ENCODE measurements at regions not wholly inside any gene's neighbourhood (a gene's known extent, or its start where the extent isn't known, plus 50 kb on each side); places are given as distances from the start of the nearest gene placed in this dataset.

DNA sequence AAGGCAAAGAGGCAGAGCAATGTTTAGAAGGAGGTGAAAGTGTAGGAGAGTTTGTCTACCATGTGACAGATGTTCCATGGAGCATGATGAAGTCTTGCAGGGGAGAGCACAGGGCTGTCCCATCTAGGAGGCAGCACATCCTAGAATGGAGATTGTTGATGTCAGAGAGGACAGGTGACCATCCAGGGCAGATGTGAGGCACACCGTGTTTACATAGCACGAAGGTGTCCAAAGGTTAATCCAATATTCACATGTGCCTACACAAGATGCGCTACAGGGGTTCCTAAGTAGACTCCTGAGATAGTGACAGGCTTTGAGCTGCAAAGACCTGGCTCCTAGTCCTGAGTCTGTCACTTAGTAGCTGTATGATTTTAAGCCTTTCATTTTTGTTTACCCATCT is 219.3 kb upstream of the SLCO3A1 start (continued):
- no peak for TF ChIP-seq FOXK2 (IDR thresholded peaks at IDR 0.05)
- no peak for TF ChIP-seq POLR2A (IDR thresholded peaks at IDR 0.05; ENCODE audit: low read depth, low read length)
- no peak for TF ChIP-seq DPF2 (IDR thresholded peaks at IDR 0.05)
- TF ChIP-seq, protein P1, sequence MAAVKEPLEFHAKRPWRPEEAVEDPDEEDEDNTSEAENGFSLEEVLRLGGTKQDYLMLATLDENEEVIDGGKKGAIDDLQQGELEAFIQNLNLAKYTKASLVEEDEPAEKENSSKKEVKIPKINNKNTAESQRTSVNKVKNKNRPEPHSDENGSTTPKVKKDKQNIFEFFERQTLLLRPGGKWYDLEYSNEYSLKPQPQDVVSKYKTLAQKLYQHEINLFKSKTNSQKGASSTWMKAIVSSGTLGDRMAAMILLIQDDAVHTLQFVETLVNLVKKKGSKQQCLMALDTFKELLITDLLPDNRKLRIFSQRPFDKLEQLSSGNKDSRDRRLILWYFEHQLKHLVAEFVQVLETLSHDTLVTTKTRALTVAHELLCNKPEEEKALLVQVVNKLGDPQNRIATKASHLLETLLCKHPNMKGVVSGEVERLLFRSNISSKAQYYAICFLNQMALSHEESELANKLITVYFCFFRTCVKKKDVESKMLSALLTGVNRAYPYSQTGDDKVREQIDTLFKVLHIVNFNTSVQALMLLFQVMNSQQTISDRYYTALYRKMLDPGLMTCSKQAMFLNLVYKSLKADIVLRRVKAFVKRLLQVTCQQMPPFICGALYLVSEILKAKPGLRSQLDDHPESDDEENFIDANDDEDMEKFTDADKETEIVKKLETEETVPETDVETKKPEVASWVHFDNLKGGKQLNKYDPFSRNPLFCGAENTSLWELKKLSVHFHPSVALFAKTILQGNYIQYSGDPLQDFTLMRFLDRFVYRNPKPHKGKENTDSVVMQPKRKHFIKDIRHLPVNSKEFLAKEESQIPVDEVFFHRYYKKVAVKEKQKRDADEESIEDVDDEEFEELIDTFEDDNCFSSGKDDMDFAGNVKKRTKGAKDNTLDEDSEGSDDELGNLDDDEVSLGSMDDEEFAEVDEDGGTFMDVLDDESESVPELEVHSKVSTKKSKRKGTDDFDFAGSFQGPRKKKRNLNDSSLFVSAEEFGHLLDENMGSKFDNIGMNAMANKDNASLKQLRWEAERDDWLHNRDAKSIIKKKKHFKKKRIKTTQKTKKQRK (IDR thresholded peaks at IDR 0.05; ENCODE audit: low read depth, low read length), result no peak
- no peak for TF ChIP-seq ZNF274 (IDR thresholded peaks at IDR 0.05; ENCODE audit: insufficient read depth, insufficient read length)
- TF ChIP-seq TBL1XR1 (IDR thresholded peaks at IDR 0.05; ENCODE audit: low read depth, low read length), result no peak
- TF ChIP-seq ZNF217 (IDR thresholded peaks at IDR 0.05), result no peak

DNA sequence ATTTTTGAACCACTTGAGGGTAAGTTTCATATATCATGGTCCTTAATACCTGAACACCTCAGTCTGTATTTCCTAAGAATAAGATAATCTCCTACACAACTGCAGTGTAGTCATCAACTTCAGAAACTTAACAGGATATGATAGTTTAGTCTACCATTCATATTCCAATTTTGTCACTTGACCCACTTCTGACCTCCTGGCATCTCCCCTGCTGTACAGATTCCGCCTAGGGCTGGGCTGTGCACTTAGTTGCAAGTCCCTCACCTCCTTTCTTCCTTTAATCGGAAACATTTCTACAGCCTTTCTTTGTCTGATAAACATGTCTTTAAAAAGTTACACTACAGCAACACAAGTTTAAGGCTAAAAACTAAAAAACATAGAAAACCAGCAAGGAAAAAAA is 218.4 kb upstream of the SLCO3A1 start:
- TF ChIP-seq, protein P2, sequence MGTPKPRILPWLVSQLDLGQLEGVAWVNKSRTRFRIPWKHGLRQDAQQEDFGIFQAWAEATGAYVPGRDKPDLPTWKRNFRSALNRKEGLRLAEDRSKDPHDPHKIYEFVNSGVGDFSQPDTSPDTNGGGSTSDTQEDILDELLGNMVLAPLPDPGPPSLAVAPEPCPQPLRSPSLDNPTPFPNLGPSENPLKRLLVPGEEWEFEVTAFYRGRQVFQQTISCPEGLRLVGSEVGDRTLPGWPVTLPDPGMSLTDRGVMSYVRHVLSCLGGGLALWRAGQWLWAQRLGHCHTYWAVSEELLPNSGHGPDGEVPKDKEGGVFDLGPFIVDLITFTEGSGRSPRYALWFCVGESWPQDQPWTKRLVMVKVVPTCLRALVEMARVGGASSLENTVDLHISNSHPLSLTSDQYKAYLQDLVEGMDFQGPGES (IDR thresholded peaks at IDR 0.05), result no peak
- TF ChIP-seq ATF7 (IDR thresholded peaks at IDR 0.05; ENCODE audit: low read depth), result no peak
- TF ChIP-seq NFXL1 (IDR thresholded peaks at IDR 0.05; ENCODE audit: borderline replicate concordance), result no peak
- TF ChIP-seq ZNF384 (IDR thresholded peaks at IDR 0.05; ENCODE audit: borderline replicate concordance, low read depth, low read length), result no peak
- no peak for TF ChIP-seq ASH2L (IDR thresholded peaks at IDR 0.05; ENCODE audit: borderline replicate concordance, low read depth)
- TF ChIP-seq SMC3 (IDR thresholded peaks at IDR 0.05; ENCODE audit: borderline replicate concordance, low read length), result no peak
- TF ChIP-seq JUNB (IDR thresholded peaks at IDR 0.05), result no peak

More for the DNA sequence above, 218.4 kb upstream of the SLCO3A1 start:
- ATAC-seq, result no peak
- Histone ChIP-seq H3K9me3 (replicated peaks; ENCODE audit: control insufficient read depth, insufficient read depth, low read length) (no peaks in the 10 kb centered on the region), H3K27me3 (replicated peaks in 1 of 2; ENCODE audit: control insufficient read depth in 2 of 2, insufficient read depth in 2 of 2, low read length in 1 of 2) (no peaks in the 10 kb centered on the region), H3K27ac (ENCODE audit: control insufficient read depth, insufficient read depth) (no peak overlapping the region), H3K9ac (ENCODE audit: control insufficient read depth, insufficient read depth, low read length) (no peak overlapping the region), H3K36me3 (ENCODE audit: control insufficient read depth in 2 of 2, insufficient read depth in 2 of 2, low read length in 1 of 2) (no peaks in the 10 kb centered on the region), H3K4me1 (ENCODE audit: control insufficient read depth, insufficient read depth, low read length) (no peaks in the 10 kb centered on the region), H3K79me2 (ENCODE audit: control insufficient read depth, insufficient read depth, low read length) (no peaks in the 10 kb centered on the region), H3K4me2 (ENCODE audit: control insufficient read depth, insufficient read depth) (no peak overlapping the region), H4K20me1 (ENCODE audit: control insufficient read depth, insufficient read depth) (no peaks in the 10 kb centered on the region), H3K4me3 (no peak overlapping the region), H2AFZ (ENCODE audit: control insufficient read depth, low read depth, low read length) (no peak overlapping the region)
- FAIRE-seq, result no peak
- ChIA-PET POLR2A (no interaction called here), SMC1A (ENCODE audit: uncharacterized antibody, unreplicated experiment) (no interaction called here), RAD21 (ENCODE audit: unreplicated experiment) (no interaction called here), CTCF (no interaction called here)
- intact Hi-C loops (cut with micrococcal nuclease; ENCODE audit: unreplicated experiment), result no loop called here
- in situ Hi-C loops (cut with MboI), result no loop called here
- DNase-seq (ENCODE audit: low read depth, low spot score), result no peak
- no TSS peak for BruUV-seq (replicated peaks)
- 43% methylated on average over 2 of the region's 2 CpGs for WGBS (ENCODE audit: insufficient coverage, insufficient replicate concordance, low lambda C conversion rate, missing lambda C conversion rate)
